G401 (cell line): ENCODE measurements at regions not wholly inside any gene's neighbourhood (a gene's known extent, or its start where the extent isn't known, plus 50 kb on each side); places are given as distances from the start of the nearest gene placed in this dataset.
"Not testable (repeated sequence)": the region's sequence is repeated elsewhere in the genome, so short reads cannot be mapped to it uniquely, and the experiment has no call there.

Experiments used
- DNase-seq: peaks from one replicate; pipeline ENCODE4 v3.0.0-alpha.2; 2015; ENCODE audit warnings: low spot score
- in situ Hi-C: cut with HindIII; loops from 2 replicates; pipeline ENCODE4 v1.10.0; 2016; ENCODE audit warnings: low sequenced_read_pairs, mixed read lengths

DNA sequence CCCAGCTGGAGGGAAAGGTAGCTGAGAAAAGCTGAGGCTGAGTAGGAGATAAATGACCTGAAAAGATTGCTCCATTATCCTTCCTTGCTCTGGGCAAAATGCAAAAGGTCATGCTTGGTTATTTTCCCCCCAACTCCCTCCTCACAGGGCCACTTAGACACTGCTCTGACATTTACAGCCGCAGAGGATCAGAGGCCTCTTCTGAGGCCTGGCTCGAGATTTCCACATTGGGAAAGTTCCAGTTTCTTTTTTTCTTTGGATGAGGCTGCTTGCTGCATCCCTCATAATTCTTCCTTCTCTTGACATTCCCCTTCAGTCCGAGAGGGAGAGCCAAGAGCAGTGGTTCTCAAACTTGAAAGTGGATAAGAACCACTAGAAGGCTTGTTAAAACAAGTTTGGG, 60.1 kb upstream of the HSPA9 start:
- in situ Hi-C loops, result no loop called here
- no peak for DNase-seq

DNA sequence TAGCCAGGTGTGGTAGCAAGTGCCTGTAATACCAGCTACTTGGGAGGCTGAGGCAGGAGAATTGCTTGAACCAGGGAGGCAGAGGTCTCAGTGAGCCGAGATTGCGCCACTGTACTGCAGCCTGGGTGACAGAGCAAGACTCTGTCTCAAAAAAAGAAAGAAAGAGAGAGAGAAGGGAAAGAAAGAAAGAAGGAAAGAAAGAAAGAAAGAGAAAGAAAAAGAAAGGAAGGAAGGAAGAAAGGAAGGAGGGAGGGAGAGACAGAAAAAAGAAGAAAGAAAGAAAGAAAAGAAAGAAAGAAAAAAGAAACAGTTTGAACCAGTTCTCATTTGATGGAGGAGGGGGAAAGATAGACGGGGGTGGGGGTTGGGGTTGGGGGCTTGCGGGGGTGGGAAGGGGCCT, 59.6 kb upstream of the HSPA9 start:
- in situ Hi-C loops, DNase-seq: not testable (repeated sequence)

DNA sequence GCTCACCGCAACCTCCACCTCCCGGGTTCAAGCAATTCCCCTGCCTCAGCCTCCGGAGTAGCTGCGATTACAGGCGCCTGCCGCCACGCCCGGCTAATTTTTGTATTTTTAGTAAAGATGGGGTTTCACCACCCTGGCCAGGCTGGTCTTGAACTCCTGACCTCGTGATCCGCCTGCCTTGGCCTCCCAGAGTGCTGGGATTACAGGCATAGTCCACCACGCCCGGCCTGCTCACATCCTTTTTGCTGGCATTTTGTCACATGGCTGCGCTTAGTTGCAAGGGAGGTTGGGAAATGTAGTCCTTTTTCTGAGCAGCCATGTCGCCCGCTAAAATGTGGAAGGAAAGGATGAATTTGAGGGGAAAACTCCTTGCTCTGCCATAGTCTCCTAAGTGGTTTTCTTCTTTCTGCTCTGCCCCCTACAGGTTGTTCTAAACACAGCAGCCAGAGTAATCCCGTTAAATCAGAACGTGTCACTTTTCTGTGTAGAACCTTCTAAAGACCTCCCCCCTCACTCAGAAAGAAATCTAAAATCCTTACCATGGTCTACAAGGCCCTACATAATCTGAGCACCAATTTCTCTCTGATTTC, 57.8 kb upstream of the HSPA9 start:
- peak; percentile 81 for DNase-seq
- in situ Hi-C loops, result no loop called here

DNA sequence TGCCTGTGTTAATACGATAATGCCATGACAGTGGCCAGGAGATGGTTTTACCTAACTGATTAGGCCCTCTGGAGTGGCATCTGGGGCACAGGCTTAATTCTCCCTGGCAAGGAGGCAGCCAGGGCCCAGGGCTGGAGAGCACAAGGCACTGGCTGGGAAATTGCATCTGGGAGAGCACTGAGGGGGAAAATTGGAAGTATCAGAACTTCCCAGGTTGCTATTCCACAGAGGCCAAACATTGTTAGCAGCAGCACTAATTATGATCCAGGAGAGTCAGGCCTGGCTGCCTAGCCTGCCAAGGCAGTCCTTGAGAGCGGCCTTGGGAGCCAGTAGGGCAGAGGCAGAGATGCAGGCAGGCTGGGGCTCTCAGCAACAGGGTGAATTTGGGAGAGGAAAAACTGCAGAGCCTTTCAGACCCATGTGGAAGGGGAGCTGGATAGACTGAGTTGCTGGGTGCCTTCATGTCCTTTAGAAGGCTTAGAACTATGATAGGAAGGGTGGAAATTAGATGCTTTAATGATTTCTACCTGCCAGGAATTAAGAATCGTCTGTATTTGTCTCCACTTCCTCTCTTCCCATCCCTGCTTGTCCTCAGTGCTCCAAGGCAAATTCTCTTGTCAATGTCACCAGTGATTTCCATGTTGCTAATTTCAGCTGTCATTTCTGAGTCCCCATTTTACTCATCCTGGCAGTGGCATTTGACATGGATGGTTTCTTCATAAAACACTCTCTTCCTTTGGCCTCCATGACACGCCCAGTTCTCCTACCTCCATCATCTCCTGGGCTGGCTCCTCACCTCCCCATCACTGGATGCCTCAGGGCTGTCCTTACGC, 56.1 kb upstream of the HSPA9 start:
- DNase-seq, result no peak
- in situ Hi-C loops, result no loop called here

DNA sequence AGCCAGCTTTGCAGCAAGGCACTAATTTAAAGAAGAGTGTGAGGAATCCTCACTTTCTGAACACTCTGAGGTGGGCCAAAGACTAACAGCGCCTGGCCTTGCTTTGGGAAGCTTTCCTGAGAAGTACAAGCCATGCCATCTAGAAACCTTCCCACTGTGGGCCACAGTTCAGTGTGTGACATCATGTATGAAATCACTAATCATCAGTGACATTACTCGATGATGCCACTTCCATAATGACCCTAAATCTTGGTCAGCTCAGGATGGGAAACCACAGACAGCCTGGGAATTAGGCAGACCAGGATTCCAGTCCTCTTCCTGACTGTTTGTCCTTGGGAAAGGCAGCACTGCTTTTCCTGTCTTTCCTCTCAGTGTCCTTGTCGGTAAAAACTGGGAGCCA, 54.2 kb upstream of the HSPA9 start:
- no peak for DNase-seq
- in situ Hi-C loops, result no loop called here

DNA sequence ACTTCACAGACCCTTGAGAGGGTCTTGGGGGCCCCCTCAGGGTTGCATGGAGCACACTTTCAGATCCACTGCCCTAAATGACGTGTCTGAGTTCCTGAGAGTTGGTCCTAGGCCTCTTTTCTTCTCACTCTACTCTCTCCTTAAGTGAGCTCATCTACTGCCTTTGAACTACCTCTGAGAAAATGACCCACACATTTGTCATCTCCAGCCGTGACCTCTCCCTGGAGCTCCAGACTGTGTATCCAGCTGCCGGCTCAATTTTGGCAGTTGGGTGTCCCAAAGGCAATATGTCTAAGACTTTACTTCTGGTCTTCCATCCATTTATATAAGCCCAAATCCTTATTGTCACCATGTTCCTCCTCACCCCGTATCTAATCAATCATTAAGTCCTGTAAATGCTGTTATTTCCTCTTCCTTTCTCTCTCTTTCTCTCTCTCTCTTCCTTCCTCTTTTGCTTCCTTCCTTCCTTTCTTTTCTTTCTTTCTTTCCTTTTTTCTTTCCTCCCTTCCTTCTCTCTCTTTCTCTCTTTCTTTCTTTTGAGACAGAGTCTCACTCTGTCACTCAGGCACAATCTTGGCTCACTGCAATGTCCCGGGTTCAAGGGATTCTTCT, 51.2 kb upstream of the HSPA9 start:
- in situ Hi-C loops, result no loop called here
- no peak for DNase-seq

DNA sequence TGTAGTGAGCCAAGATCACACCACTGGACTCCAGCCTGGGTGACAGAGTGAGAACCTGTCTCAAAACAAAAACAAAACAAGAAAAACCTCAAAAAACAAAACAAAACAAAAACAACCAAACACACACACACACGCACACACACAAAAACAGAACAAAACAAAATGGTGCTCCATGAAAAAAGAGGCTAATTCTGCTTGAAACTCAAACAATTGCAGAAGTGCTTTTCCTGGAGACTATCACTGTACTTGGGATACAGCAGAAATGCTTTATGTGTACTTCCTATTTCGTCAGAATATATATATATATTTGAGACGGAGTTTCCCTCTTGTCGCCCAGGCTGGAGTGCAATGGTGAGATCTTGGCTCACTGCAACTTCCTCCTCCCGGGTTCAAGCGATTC, 49.9 kb upstream of the HSPA9 start:
- DNase-seq, result no peak
- in situ Hi-C loops, result no loop called here
